HG03039 (cell line): ENCODE measurements at regions not wholly inside any gene's neighbourhood (a gene's known extent, or its start where the extent isn't known, plus 50 kb on each side); places are given as distances from the start of the nearest gene placed in this dataset.

Source experiments
- ATAC-seq: cut with Tn5 transposase; IDR thresholded peaks from one replicate; pipeline ENCODE4 v1.9.1; 2021; ENCODE audit warnings: mild to moderate bottlenecking, moderate library complexity; ENCODE audit not compliant: unreplicated experiment

GRCh38 chr4:149296503-149296902 lies 519.1 kb downstream of the IQCM start:
- ATAC-seq: no peak

GRCh38 chr4:149296084-149296483 lies 519.6 kb downstream of the IQCM start:
- no peak for ATAC-seq

GRCh38 chr4:149294601-149295000 lies 521.0 kb downstream of the IQCM start:
- ATAC-seq: no peak

GRCh38 chr4:149293046-149293649 lies 522.5 kb downstream of the IQCM start:
- ATAC-seq: no peak

- ATAC-seq: no peak
These were observed 523.1 kb downstream of the IQCM start for GRCh38 chr4:149292425-149293007.

GRCh38 chr4:149291463-149291862 lies 524.2 kb downstream of the IQCM start:
- ATAC-seq: no peak

GRCh38 chr4:149280806-149281205 lies 534.8 kb downstream of the IQCM start:
- ATAC-seq: no peak

GRCh38 chr4:149279776-149280175 lies 535.9 kb downstream of the IQCM start:
- no peak for ATAC-seq

GRCh38 chr4:149279331-149279730 lies 536.3 kb downstream of the IQCM start:
- ATAC-seq: no peak

- ATAC-seq: no peak
These were observed 537.9 kb downstream of the IQCM start for GRCh38 chr4:149277705-149278104.

- ATAC-seq: no peak
These were observed 545.8 kb downstream of the IQCM start for GRCh38 chr4:149269835-149270234.

GRCh38 chr4:149266301-149266700 lies 549.3 kb downstream of the IQCM start:
- ATAC-seq: no peak

- ATAC-seq: no peak
These were observed 550.0 kb downstream of the IQCM start for GRCh38 chr4:149265645-149266044.

- ATAC-seq: peak; percentile 88
These were observed 551.4 kb downstream of the IQCM start for GRCh38 chr4:149264093-149264733.

GRCh38 chr4:149248191-149248764 lies 567.4 kb downstream of the IQCM start:
- ATAC-seq: no peak

- ATAC-seq: no peak
These were observed 568.5 kb downstream of the IQCM start for GRCh38 chr4:149247164-149247563.

GRCh38 chr4:149245333-149245732 lies 570.3 kb downstream of the IQCM start:
- no peak for ATAC-seq

- ATAC-seq: no peak
These were observed 577.5 kb downstream of the IQCM start for GRCh38 chr4:149238097-149238496.

GRCh38 chr4:149234798-149235197 lies 580.8 kb downstream of the IQCM start:
- no peak for ATAC-seq

- ATAC-seq: no peak
These were observed 592.0 kb downstream of the IQCM start for GRCh38 chr4:149223659-149224058.

- ATAC-seq: no peak
These were observed 597.0 kb downstream of the IQCM start for GRCh38 chr4:149218672-149219071.

GRCh38 chr4:149214301-149214700 lies 601.3 kb downstream of the IQCM start:
- ATAC-seq: no peak
